ENCODE measurements at regions not wholly inside any gene's neighbourhood (a gene's known extent, or its start where the extent isn't known, plus 50 kb on each side); places are given as distances from the start of the nearest gene placed in this dataset.

- TF ChIP-seq EZH2 (IDR thresholded peaks at IDR 0.05; ENCODE audit: low read length, unreplicated experiment) (no peak), EZH2phosphoT487 (IDR thresholded peaks at IDR 0.05; ENCODE audit: borderline replicate concordance, low read length) (no peak)
Observed at GRCh38 chrX:75582511-75582910, 59.7 kb upstream of the ZDHHC15 start.

Measured in PC-3 (cell line).